Astrocyte of the hippocampus (primary cell): ENCODE measurements at regions not wholly inside any gene's neighbourhood (a gene's known extent, or its start where the extent isn't known, plus 50 kb on each side); places are given as distances from the start of the nearest gene placed in this dataset.
A peak's percentile ranks its signal among the peaks of the same experiment; 100 is the strongest.
"Not testable (repeated sequence)": the region's sequence is repeated elsewhere in the genome, so short reads cannot be mapped to it uniquely, and the experiment has no call there.

Experiments
- DNase-seq: peaks from one replicate; pipeline ENCODE4 v3.0.0; 2011; ENCODE audit warnings: low read depth, low spot score

DNA sequence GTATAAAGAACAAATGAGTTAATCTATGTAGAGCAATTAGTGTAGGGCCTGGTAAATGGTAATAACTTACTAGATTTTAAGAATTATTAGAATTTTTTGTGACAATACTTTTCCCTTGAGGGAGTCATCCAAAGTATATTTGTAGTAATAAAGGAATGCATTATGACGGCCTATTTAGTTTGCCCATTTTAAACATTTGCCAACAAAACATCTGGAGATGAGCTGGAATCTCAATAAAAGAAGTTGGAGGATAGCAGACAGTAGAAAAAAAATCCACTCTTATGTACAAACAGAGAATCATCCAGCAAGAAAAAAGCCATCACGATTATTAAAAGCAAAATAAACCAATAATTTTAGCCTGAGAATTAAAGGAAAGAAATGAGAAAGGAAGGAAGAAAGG lies 567.3 kb upstream of the ADAMTS5 start:
- no peak for DNase-seq

- no peak for DNase-seq
These were observed 565.2 kb upstream of the ADAMTS5 start for GRCh38 chr21:27532076-27532475.

DNA sequence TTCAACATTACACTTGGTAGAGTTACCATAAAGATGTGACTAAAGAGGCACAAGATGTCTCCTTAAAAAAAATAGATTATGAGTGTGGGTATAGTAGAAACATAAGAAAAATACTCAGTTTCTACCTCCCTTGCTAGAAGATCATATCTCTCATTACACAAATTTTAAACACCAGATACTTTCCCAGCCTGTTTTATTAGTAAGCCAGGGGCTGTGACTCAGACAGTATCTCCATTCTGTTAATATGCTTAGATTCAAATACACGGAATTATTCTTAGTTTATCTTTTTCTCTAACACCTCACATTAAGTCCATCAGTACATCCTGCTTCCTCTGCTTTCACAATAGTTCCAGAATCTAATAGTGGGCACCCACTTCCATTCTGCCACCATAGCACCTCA lies 561.8 kb upstream of the ADAMTS5 start:
- no peak for DNase-seq

DNA sequence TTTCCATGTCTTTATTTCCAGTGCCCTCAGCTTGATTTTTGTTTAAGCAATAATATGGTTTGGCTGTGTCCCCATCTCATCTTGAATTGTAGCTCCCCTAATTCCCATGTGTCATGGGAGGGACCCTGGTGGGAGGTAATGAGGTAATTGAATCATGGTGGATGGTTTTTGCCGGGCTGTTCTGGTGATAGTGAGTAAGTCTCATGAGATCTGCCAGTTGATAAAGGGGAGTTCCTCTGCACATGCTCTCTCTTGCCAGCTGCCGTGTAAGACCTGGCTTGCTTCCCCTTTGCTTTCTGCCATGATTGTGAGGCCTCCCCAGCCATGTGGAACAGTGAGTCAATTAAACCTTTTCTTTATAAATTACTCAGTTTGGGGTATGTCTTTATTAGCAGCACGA lies 559.6 kb upstream of the ADAMTS5 start:
- DNase-seq: no peak

- no peak for DNase-seq
These were observed 558.9 kb upstream of the ADAMTS5 start for GRCh38 chr21:27525780-27526179.

- peak; percentile 12 for DNase-seq
These were observed 552.5 kb upstream of the ADAMTS5 start for GRCh38 chr21:27519361-27519760.

DNA sequence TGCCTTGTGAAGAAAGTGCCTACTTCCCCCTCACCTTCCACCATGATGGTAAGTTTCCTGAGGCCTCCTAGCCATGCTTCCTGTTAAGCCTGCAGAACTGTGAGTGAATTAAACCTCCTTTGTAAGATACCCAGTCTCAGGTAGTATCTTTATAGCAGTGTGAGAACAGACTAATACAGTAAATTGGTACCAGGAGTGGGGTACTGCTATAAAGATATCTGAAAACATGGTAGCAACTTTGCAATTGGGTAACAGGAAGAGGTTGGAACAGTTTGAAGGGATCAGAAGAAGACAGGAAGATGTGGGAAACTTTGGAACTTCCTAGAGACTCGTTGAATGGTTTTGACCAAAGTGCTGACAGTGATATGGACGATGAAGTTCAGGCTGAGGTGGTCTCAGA lies 550.3 kb upstream of the ADAMTS5 start:
- DNase-seq: not testable (repeated sequence)

DNA sequence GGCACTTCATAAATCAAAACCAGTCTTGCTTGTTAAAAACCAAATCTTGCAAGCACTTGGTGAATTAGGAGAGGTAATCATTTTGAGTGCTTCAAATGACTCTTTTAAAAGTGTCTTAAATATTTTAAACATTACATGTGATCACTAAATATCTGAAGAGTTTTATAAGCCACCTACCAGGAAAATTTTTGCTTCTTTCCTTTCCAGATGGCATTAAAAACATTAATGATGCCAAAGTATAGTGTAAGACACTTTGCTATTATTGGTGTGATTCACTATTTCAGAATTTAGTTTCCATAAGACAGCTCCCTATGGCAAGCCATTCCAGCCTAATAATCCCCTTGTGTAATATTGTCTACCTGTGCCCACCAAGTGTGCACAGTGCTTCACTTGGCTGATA lies 548.8 kb upstream of the ADAMTS5 start:
- DNase-seq: no peak

DNA sequence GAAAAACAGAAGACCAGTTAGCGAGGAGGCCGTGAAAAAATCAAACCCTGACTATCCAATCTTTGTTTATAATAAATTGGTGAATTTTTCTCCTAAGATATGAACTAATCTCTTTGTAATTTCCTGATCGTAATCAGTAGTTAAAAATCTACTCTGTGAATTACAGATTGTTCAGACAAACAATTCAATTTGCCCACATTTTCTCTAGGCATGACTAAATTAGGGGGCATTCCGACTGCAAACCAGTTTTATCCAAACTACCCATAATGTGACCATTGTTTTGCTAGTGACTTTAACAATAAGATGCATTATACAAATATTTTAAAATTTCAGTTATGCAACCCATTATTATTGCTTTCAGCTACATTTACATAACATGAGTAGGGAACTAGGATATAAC lies 546.9 kb upstream of the ADAMTS5 start:
- no peak for DNase-seq

GRCh38 chr21:27513016-27513415 lies 546.1 kb upstream of the ADAMTS5 start:
- DNase-seq: peak; percentile 47

DNA sequence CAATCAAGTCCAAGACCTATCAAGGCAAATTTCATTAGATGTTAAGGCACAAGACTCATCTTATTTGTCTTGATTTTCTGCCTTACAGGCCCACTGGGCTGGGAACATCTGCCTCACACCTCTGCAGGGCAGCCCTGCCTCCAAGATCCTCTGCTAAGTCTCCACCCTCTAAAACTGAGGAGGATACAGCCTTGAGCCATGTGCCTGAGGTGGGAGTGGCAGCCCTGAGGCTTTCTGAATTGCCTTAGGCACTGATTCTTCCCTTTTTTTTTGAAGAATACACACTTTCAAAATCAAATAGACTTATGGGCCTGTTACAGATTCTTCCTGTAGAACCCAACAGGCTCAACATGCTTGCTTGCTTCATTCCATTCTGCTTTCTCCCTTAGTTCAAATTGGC lies 544.3 kb upstream of the ADAMTS5 start:
- DNase-seq: no peak

DNA sequence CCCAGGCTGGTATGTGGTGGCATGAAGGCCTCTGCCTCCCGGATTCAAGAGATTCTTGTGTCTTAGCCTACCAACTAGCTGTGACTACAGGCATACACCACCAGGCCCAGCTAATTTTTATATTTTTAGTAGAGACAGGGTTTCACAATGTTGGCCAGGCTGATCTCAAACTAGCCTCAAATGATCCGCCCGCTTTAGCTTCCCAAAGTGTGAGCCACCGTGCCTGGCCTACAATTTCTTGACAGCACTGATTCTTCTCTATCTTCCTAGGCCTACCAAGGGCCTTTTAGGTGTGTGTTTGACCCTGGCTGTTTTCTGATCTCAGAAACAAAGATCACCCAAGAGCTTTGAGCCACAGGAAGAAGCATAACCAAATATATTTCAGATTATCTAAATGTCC lies 540.8 kb upstream of the ADAMTS5 start:
- DNase-seq: no peak

- peak; percentile 74 for DNase-seq
These were observed 538.6 kb upstream of the ADAMTS5 start for GRCh38 chr21:27505516-27505915.

- DNase-seq: no peak
These were observed 535.9 kb upstream of the ADAMTS5 start for GRCh38 chr21:27502801-27503200.

DNA sequence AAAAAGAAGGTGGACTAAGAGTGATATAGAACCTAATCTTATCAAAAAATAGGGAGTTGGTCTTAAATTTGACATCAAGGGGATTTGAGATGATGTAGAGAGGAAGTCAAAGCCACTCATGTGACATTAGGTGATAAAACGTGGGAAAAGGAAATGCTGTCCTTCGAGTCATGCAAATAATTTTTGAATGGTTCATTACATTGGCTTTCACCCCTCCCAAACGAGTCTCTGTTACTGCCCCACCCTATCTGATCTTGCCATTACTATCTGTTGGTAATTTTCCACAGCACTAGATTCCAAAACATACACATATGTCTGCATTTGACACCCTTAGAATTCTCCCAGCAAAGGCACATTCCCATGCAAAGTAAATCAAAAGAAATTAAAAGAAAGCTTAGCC lies 531.1 kb upstream of the ADAMTS5 start:
- no peak for DNase-seq

DNA sequence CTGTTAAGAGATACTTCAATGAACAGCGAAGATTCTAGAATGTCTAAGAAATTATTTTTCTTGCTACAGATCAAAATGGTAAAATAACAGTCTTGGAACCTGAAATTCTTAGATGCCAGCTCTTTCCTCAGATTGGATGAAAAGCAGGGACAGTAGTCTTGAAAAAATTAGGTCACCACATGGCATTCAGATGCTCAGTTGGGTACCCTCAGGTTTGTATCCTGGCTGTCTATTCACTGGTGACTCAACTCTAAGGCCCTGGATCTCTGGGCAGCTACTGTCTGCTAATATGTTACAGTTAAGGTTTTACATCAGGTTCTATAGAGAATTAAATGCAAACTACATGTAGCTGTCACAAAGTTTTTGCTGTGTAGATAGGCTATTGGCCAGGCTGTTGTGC lies 528.9 kb upstream of the ADAMTS5 start:
- no peak for DNase-seq

GRCh38 chr21:27493542-27493941 lies 526.7 kb upstream of the ADAMTS5 start:
- no peak for DNase-seq

DNA sequence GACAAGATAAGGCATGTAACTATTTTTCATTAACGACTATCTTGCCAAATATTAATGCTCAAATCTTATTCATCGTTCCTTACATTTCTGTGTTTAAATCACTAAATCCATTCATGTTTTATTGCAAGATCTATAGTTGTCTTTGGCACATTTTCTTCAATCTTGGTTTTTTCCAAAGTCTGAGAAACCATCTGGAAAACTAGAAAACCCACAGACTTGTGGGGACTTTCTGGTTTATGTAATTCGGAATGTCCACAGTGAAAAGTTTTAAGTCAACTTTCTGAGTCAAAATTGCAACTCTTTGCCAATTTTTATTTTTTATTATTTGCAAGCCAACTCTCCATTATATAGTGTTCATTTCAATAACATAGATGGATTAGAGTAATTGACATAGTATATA lies 520.8 kb upstream of the ADAMTS5 start:
- DNase-seq: no peak

- peak; percentile 46 for DNase-seq
These were observed 514.0 kb upstream of the ADAMTS5 start for GRCh38 chr21:27480841-27481261.

DNA sequence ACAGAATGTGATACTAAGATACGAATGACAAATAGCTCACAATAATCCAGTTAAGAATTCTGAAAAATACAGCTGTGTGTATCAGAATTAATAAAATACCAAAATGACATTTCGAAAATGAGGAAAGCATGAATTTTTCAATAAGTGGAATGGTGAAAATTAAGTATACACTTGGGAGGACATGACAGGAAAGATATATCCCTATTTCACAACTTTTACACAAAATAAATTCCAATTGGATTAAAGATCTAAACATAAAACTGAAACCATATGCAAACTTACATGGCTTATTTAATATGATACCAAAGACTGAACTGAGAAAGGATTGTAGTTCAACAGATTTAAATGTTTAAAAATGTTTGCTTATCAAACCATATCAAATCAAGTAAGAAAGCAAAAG lies 510.4 kb upstream of the ADAMTS5 start:
- no peak for DNase-seq

DNA sequence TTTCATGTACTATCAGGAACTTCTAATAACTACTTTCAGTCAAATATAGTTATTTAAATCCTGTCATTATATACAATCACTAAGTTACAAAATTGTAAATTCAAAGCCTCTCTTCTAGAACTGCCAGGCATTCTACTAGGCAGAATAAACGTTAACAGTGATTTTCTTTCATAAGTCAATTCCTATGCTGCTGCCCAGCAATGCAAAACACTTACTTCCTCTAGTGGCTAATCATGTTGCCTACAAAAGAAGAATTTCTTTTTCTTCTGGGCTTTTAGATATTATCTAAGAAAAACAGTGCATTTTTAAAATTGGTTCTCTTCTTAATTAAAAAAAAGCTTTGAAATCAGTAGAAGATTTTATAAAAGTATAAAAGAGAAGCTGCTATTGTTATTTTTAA lies 509.8 kb upstream of the ADAMTS5 start:
- DNase-seq: peak; percentile 11

GRCh38 chr21:27475363-27475955 lies 508.6 kb upstream of the ADAMTS5 start:
- no peak for DNase-seq

DNA sequence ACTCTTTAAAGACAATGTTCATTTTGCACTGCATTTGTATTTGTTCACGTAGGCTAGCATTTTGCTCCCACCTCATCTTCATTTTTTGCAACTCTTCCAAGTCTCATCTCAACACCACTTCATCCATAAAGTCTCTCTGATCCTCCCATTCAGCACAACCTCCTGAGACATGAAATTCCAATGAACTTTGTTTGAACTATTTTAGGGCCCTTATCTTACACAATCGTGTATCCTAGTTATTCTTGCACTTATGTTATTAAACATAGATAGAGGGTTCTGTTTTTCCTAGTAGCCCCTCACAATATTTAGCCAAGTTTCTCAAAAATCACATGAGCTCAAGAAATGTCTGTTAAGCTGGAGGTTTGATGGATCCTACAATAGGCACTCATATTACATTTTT lies 500.5 kb upstream of the ADAMTS5 start:
- no peak for DNase-seq

DNA sequence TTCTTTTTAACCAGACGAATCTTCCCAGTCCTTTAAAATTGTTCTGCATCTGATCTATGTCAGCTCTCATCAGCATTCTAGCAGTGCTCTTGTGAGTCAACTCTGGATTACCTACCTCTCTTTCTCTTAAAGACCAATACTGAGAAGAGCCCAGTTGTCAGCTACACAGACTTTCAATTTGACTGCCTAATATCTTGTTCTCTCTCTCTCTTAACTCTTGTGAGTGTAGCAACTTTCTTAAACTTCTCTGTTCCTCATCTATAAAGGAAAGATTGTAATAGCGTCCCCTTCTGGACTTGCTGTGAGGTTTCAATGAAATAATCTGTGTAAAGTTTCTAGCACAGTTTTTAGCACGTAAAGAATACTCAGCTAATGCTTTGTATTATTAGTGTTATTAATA lies 499.3 kb upstream of the ADAMTS5 start:
- no peak for DNase-seq
